Loucy (cell line): ENCODE measurements at regions not wholly inside any gene's neighbourhood (a gene's known extent, or its start where the extent isn't known, plus 50 kb on each side); places are given as distances from the start of the nearest gene placed in this dataset.

Source experiments
- H2AFZ ChIP-seq: fragments of 200-600 bp; sonication (generic); 2 replicates; pipeline ENCODE4 v1.6.0; 2016; ENCODE audit warnings: antibody characterized with exemption, mild to moderate bottlenecking, low read length, moderate library complexity
- H3F3A ChIP-seq: fragments of 200-600 bp; 2 replicates; pipeline ENCODE4 v1.6.0; 2016; ENCODE audit warnings: antibody characterized with exemption, low read depth, mild to moderate bottlenecking
- H3K27me3 ChIP-seq: fragments of 200-600 bp; sonication (generic); 2 replicates; pipeline ENCODE4 v1.6.1; 2014; ENCODE audit warnings: low read length, mild to moderate bottlenecking; ENCODE audit not compliant: insufficient read depth, poor library complexity, severe bottlenecking
- H3K36me3 ChIP-seq: fragments of 200-600 bp; sonication (generic); 2 replicates; pipeline ENCODE4 v1.6.1; 2016; ENCODE audit warnings: low read length; ENCODE audit not compliant: insufficient read depth
- H3K4me1 ChIP-seq: fragments of 200-600 bp; sonication (generic); 2 replicates; pipeline ENCODE4 v1.5.1; 2014; ENCODE audit warnings: low read length, mild to moderate bottlenecking; ENCODE audit not compliant: insufficient read depth, poor library complexity, severe bottlenecking
- H3K4me2 ChIP-seq: fragments of 200-600 bp; sonication (generic); 2 replicates; pipeline ENCODE4 v1.6.0; 2014; ENCODE audit warnings: antibody characterized with exemption, low read length, low read depth, mild to moderate bottlenecking; ENCODE audit not compliant: poor library complexity, severe bottlenecking
- H3K4me3 ChIP-seq: fragments of 200-600 bp; sonication (generic); 2 replicates; pipeline ENCODE4 v1.5.1; 2014; ENCODE audit warnings: low read length, mild to moderate bottlenecking, mixed read lengths; ENCODE audit not compliant: poor library complexity, severe bottlenecking
- H3K79me2 ChIP-seq: fragments of 200-600 bp; sonication (generic); 2 replicates; pipeline ENCODE4 v1.6.1; 2014; ENCODE audit warnings: low read length; ENCODE audit not compliant: insufficient read depth
- H3K9ac ChIP-seq: fragments of 200-600 bp; sonication (generic); 2 replicates; pipeline ENCODE4 v1.6.0; 2014; ENCODE audit warnings: mild to moderate bottlenecking, low read depth, low read length, moderate library complexity; ENCODE audit not compliant: poor library complexity, severe bottlenecking
- H3K9me2 ChIP-seq: fragments of 200-600 bp; sonication (generic); replicated peaks from 2 replicates; pipeline ENCODE4 v1.6.1; 2016; ENCODE audit warnings: low read depth, low read length, mixed read lengths
- H3K9me3 ChIP-seq: fragments of 200-600 bp; sonication (generic); 2 replicates; pipeline ENCODE4 v1.6.1; 2014; ENCODE audit warnings: mild to moderate bottlenecking, antibody characterized with exemption, low read length, low read depth; ENCODE audit not compliant: insufficient read depth
- H4K20me1 ChIP-seq: fragments of 200-600 bp; sonication (generic); 2 replicates; pipeline ENCODE4 v1.6.0; 2014; ENCODE audit warnings: antibody characterized with exemption, low read length, mild to moderate bottlenecking; ENCODE audit not compliant: insufficient read depth, poor library complexity, severe bottlenecking
- CTCF ChIP-seq: fragments of 200-600 bp; sonication (generic); conservative IDR thresholded peaks from 2 replicates; pipeline ENCODE4 v1.5.1; 2014; ENCODE audit warnings: mild to moderate bottlenecking, antibody characterized with exemption, low read length
- EZH2phosphoT487 ChIP-seq: fragments of 200-600 bp; IDR thresholded peaks from 2 replicates; pipeline ENCODE4 v1.6.1; 2018; ENCODE audit warnings: antibody characterized with exemption, mild to moderate bottlenecking, moderate library complexity, borderline replicate concordance

GRCh38 chr3:65110661-65111060 lies 422.9 kb upstream of the ADAMTS9 start:
- Histone ChIP-seq H3K79me2 (no peaks in the 10 kb centered on the region), H3K9ac (no peak overlapping the region)

GRCh38 chr3:65109966-65110500 lies 422.2 kb upstream of the ADAMTS9 start:
- Histone ChIP-seq H3K4me2 (no peak overlapping the region), H3K36me3 (no peaks in the 10 kb centered on the region), H3K79me2 (no peaks in the 10 kb centered on the region), H3K4me1 (no peaks in the 10 kb centered on the region), H3K9me2 (no peaks in the 10 kb centered on the region), H2AFZ (no peak overlapping the region), H3K27me3 (no peaks in the 10 kb centered on the region), H3F3A (no peaks in the 10 kb centered on the region), H4K20me1 (no peaks in the 10 kb centered on the region), H3K9me3 (no peaks in the 10 kb centered on the region), H3K4me3 (no peak overlapping the region), H3K9ac (no peak overlapping the region)
- TF ChIP-seq EZH2phosphoT487, result no peak
- TF ChIP-seq CTCF, result no peak

More at GRCh38 chr3:65110661-65111060, 422.9 kb upstream of the ADAMTS9 start:
- no peak overlapping the region for H2AFZ ChIP-seq
- no peaks in the 10 kb centered on the region for H3K9me2 ChIP-seq
- H3K4me3 ChIP-seq, result no peak overlapping the region
- no peaks in the 10 kb centered on the region for H3F3A ChIP-seq
- no peaks in the 10 kb centered on the region for H3K4me1 ChIP-seq
- no peaks in the 10 kb centered on the region for H4K20me1 ChIP-seq
- H3K36me3 ChIP-seq, result no peaks in the 10 kb centered on the region
- H3K9me3 ChIP-seq, result no peaks in the 10 kb centered on the region
- no peak overlapping the region for H3K4me2 ChIP-seq
- H3K27me3 ChIP-seq, result no peaks in the 10 kb centered on the region
- no peak for TF ChIP-seq CTCF
- no peak for TF ChIP-seq EZH2phosphoT487

GRCh38 chr3:65107174-65107573 lies 419.4 kb upstream of the ADAMTS9 start:
- no peak overlapping the region for H3K4me3 ChIP-seq
- no peak overlapping the region for H3K9ac ChIP-seq
- H3K9me3 ChIP-seq, result no peaks in the 10 kb centered on the region
- H3K4me1 ChIP-seq, result no peaks in the 10 kb centered on the region
- H3K36me3 ChIP-seq, result no peaks in the 10 kb centered on the region
- H4K20me1 ChIP-seq, result no peaks in the 10 kb centered on the region
- no peak overlapping the region for H3K4me2 ChIP-seq
- no peaks in the 10 kb centered on the region for H3K27me3 ChIP-seq
- TF ChIP-seq CTCF (no peak), EZH2phosphoT487 (no peak)
- no peaks in the 10 kb centered on the region for H3K79me2 ChIP-seq
- no peaks in the 10 kb centered on the region for H3K9me2 ChIP-seq
- no peak overlapping the region for H2AFZ ChIP-seq
- H3F3A ChIP-seq, result no peaks in the 10 kb centered on the region
